ENCODE measurements at regions not wholly inside any gene's neighbourhood (a gene's known extent, or its start where the extent isn't known, plus 50 kb on each side); places are given as distances from the start of the nearest gene placed in this dataset.
"Not testable (repeated sequence)": the region's sequence is repeated elsewhere in the genome, so short reads cannot be mapped to it uniquely, and the experiment has no call there.

DNA sequence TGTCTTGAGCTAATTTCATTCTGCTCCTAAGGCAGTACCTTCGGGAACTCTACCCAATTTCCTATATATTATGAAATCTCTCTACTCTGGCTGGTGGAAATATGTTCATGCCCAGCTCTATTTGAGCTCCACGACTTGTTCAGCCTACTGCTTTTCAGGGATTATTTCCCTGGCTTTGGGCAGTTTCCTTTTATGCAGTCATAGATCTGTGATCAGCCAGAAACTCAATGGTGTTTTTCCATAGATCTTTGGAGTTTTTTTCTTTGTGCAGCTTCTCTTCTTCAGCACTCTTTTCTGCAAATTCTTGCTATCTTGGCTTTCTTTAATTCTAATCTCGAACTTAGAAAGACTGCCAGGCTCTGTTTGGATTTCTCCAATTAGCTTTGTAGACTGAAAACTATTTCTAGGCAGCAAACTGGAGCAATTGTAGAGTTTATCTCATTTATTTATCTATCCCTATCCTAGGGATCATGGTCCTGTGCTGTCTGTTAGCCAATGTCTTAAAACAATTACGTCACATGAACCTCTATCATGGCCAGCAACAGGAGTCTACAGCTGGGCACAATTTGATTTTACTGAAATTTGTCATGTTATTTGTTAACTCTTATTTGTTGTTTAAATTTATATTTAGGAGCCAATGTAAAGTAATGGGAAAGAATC lies 328.4 kb downstream of the BCKDHB start:
- no peaks in the 10 kb centered on the region for H3K36me3 Mint-ChIP-seq
- H3K4me3 Mint-ChIP-seq, result no peak overlapping the region
- DNase-seq, result no peak
- POLR2A ChIA-PET, result no interaction called here
- no peaks in the 10 kb centered on the region for H3K4me1 Mint-ChIP-seq
- peaks cover 2% of the 10 kb centered on the region for H3K9me3 Mint-ChIP-seq
- H3K27me3 Mint-ChIP-seq, result no peaks in the 10 kb centered on the region
- no peak overlapping the region for H3K27ac Mint-ChIP-seq
- no peak for ATAC-seq (ENCODE audit: low read depth)

DNA sequence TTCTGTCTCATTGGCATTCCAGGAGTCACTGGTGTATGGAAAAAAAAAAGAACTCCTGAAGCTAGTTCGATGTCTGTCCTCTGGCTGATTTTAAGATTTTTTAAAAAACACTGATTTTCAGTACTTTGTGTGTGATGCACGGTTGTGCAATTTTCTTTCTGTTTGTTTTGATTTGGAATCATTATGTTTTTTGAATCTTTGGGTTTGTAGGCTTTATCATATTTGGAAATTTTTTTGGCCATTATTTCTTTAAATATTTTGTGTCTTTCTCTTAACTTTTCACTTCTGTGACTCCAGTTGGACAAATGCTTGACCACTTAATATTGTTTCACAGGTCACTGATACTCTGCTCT lies 327.2 kb downstream of the BCKDHB start:
- DNase-seq, result no peak
- ATAC-seq (ENCODE audit: low read depth), result no peak
- Mint-ChIP-seq H3K36me3 (no peaks in the 10 kb centered on the region), H3K27me3 (no peaks in the 10 kb centered on the region), H3K27ac (no peak overlapping the region), H3K4me1 (no peaks in the 10 kb centered on the region), H3K9me3 (peaks cover 5% of the 10 kb centered on the region), H3K4me3 (no peak overlapping the region)
- POLR2A ChIA-PET, result no interaction called here

DNA sequence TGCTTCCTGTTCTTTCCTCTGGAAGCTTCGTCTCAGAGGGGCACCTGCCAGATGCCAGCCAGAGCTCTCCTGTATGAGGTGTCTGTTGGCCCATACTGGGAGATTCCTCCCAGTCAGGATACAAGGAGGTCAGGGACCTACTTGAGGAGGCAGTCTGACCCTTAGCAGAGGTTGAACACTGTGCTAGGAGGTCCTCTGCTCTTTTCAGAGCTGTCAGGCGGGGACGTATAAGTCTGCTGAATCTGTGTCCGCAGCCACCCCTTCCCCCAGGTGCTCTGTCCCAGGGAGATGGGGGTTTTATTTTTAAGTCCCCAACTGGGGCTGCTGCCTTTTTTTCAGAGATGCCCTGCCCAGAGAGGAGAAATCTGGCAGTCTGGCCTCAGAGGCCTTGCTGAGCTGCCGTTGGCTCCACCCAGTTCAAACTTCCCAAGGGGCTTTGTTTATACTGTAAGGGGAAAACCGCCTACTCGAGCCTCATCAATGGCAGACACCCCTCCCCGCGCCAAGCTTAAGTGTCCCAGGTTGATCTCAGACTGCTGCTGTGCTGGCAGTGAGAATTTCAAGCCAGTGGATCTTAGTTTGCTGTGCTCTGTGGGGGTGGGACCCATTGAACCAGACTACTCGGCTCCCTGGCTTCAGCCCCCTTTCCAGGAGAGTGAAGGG lies 326.7 kb downstream of the BCKDHB start:
- peaks cover 5% of the 10 kb centered on the region for H3K9me3 Mint-ChIP-seq
- no peaks in the 10 kb centered on the region for H3K36me3 Mint-ChIP-seq
- no peaks in the 10 kb centered on the region for H3K27me3 Mint-ChIP-seq
- H3K4me3 Mint-ChIP-seq, result no peak overlapping the region
- no peak for ATAC-seq (ENCODE audit: low read depth)
- no peaks in the 10 kb centered on the region for H3K4me1 Mint-ChIP-seq
- DNase-seq, result no peak
- H3K27ac Mint-ChIP-seq, result no peak overlapping the region
- POLR2A ChIA-PET, result no interaction called here

DNA sequence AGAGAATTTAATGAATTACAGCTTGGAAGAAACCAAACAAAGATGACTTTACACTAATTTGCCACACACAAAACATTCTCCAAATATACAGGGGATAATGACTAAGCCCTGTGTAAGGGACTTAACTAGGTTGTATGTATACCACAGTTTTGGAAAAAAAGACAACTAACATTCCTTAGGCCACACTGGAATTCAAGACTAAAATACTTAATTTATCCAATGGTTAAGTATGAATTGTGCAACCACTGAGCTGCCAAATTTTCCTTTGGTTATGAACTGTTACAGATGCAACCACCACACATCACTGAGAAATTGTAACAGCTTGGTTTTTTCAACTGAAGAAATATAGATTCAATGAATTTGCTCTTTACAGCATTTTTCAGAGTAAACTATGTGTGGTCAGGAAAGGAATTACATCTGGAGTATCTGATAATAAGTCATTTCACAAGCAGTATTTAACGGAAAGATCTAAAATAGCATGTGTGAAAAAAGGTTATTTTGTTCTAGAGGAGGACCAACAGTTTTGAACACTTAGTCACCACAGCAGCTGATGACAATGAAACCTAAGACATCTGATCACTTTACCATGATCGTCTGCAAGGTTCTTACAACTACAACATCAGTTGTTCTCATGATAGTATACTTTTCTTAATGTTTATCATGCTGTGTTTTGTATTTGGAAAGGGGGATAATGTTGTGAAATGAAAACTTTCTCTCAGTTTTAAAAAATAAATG lies 318.8 kb downstream of the BCKDHB start:
- no peak for ATAC-seq (ENCODE audit: low read depth)
- Mint-ChIP-seq H3K36me3 (no peaks in the 10 kb centered on the region), H3K9me3 (peaks cover 22% of the 10 kb centered on the region), H3K27ac (no peak overlapping the region), H3K27me3 (no peaks in the 10 kb centered on the region), H3K4me1 (no peaks in the 10 kb centered on the region), H3K4me3 (no peak overlapping the region)
- no peak for DNase-seq
- POLR2A ChIA-PET, result no interaction called here

DNA sequence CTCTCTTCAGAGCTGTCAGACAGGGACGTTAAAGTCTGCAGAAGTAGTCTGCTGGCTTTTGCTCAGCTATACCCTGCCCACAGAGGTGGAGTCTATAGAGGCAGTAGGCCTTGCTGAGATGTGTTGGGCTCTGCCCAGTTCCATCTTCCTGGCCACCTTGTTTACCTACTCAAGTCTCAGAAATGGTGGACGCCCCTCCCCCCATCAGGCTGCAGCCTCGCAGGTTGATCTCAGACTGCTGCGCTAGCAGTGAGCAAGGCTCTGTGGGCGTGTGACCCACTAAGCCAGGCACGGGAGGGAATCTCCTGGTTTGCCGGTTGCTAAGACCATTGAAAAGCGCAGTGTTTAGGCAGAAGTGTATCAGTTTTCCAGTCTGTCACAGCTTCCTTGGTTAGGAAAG lies 305.0 kb downstream of the BCKDHB start:
- Mint-ChIP-seq H3K27ac (no peak overlapping the region), H3K27me3 (no peaks in the 10 kb centered on the region), H3K4me3 (no peak overlapping the region), H3K4me1 (no peaks in the 10 kb centered on the region), H3K36me3 (no peaks in the 10 kb centered on the region), H3K9me3 (peaks cover 13% of the 10 kb centered on the region)
- ATAC-seq (ENCODE audit: low read depth), result no peak
- no peak for DNase-seq
- POLR2A ChIA-PET, result no interaction called here

DNA sequence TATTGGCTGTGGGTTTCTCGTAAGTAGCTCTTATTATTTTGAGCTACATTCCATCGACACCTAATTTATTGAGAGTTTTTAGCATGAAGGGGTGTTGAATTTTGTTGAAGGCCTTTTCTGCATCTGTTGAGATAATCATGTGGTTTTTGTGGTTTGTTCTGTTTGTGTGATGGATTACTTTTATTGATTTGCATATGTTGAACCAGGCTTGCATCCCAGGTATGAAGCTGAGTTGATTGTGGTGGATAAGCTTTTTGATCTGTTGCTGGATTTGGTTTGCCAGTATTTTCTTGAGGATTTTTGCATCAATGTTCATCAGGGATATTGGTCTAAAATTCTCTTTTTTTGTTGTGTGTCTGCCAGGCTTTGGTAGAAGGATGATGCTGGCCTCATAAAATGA lies 301.5 kb downstream of the BCKDHB start:
- H3K4me1 Mint-ChIP-seq; H3K27ac Mint-ChIP-seq; POLR2A ChIA-PET; H3K27me3 Mint-ChIP-seq; H3K4me3 Mint-ChIP-seq; ATAC-seq (ENCODE audit: low read depth); H3K9me3 Mint-ChIP-seq; H3K36me3 Mint-ChIP-seq; DNase-seq: not testable (repeated sequence)

DNA sequence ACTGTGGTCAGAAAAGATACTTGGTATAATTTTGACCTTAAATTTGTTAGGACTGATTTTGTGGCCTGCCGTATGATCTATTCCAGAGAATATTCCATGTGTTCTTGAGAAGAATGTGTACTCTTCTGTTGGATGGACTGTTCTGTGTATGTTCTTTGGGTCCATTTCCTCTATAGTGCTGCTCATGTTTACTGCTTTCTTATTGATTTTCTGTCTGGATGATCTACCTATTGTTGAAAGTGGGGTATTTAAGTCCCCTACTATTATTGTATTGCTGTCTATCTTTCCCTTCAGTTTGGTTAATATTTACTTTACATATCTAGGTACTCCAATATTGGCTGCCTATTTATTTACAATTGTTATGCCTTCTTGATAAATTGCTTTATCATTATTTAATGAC lies 298.4 kb downstream of the BCKDHB start:
- Mint-ChIP-seq H3K4me3 (no peak overlapping the region), H3K4me1 (no peaks in the 10 kb centered on the region), H3K9me3 (peaks cover 7% of the 10 kb centered on the region), H3K27ac (no peak overlapping the region), H3K27me3 (no peaks in the 10 kb centered on the region), H3K36me3 (no peaks in the 10 kb centered on the region)
- DNase-seq, result no peak
- ATAC-seq (ENCODE audit: low read depth), result no peak
- POLR2A ChIA-PET, result no interaction called here

DNA sequence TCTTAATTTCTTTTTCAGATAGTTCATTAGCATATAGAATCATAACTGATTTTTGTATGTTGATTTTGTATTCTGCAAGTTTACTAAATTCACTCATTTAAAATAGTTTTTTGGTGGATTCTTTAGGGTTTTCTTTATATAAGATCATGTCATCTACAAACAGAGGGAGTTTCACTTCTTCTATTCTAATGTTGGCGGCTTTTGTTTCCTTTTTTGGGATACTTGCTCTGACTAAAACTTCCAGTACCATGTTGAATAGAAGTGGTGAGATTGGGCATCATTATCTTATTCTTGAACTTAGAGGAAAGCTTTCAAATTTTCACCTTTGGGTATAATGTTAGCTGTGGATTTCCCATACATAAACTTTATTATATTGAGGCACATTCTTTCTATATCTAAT lies 296.9 kb downstream of the BCKDHB start:
- no peak overlapping the region for H3K27ac Mint-ChIP-seq

DNA sequence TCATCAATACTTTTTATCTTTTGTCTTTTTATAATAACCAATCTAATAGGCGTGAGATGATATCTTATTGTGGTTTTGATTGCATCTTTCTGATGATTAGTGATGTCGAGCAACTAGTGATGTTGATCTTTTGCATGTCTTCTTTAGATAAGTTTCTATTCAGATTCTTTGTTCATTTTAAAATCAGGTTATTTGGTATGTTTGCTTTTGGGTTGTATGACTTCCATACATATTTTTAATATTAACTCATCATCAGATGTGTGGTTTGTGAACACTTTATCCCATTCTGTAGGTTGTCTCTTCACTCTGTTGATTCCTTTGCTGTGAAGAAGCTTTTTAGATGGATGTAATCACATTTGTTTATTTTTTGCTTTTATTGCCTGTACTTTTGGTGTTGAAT lies 295.8 kb downstream of the BCKDHB start:
- Mint-ChIP-seq H3K9me3 (peaks cover 5% of the 10 kb centered on the region), H3K36me3 (no peaks in the 10 kb centered on the region), H3K4me1 (no peaks in the 10 kb centered on the region), H3K4me3 (no peak overlapping the region), H3K27ac (no peak overlapping the region), H3K27me3 (no peaks in the 10 kb centered on the region)
- ATAC-seq (ENCODE audit: low read depth) (no peak), DNase-seq (no peak)
- POLR2A ChIA-PET, result no interaction called here

More for the DNA sequence above, 296.9 kb downstream of the BCKDHB start:
- POLR2A ChIA-PET, result no interaction called here
- ATAC-seq (ENCODE audit: low read depth) (no peak), DNase-seq (no peak)
- no peaks in the 10 kb centered on the region for H3K27me3 Mint-ChIP-seq
- H3K36me3 Mint-ChIP-seq, result no peaks in the 10 kb centered on the region
- H3K9me3 Mint-ChIP-seq, result peaks cover 5% of the 10 kb centered on the region
- no peaks in the 10 kb centered on the region for H3K4me1 Mint-ChIP-seq
- no peak overlapping the region for H3K4me3 Mint-ChIP-seq
